ENCODE measurements at regions not wholly inside any gene's neighbourhood (a gene's known extent, or its start where the extent isn't known, plus 50 kb on each side); places are given as distances from the start of the nearest gene placed in this dataset.

GRCh38 chr6:132168961-132169360, 217.8 kb upstream of the CCN2 start:
- Mint-ChIP-seq H3K36me3 (no peaks in the 10 kb centered on the region), H3K27me3 (ENCODE audit: low read depth) (no peaks in the 10 kb centered on the region), H3K4me1 (no peaks in the 10 kb centered on the region), H3K9me3 (peaks cover 15% of the 10 kb centered on the region), H3K4me3 (no peak overlapping the region), H3K27ac (no peak overlapping the region)
- DNase-seq (ENCODE audit: low spot score in 2 of 2, unreplicated experiment in 2 of 2): no peak
- TF ChIP-seq CTCF (IDR thresholded peaks at IDR 0.05; ENCODE audit: unreplicated experiment): no peak

- no peaks in the 10 kb centered on the region for H3K36me3 Mint-ChIP-seq
- H3K4me1 Mint-ChIP-seq: no peaks in the 10 kb centered on the region
- H3K4me3 Mint-ChIP-seq: no peak overlapping the region
- H3K27me3 Mint-ChIP-seq (ENCODE audit: low read depth): peaks cover 1% of the 10 kb centered on the region
- H3K9me3 Mint-ChIP-seq: peaks cover 11% of the 10 kb centered on the region
- H3K27ac Mint-ChIP-seq: no peak overlapping the region
- DNase-seq (ENCODE audit: low spot score in 2 of 2, unreplicated experiment in 2 of 2): no peak
- TF ChIP-seq CTCF (IDR thresholded peaks at IDR 0.05; ENCODE audit: unreplicated experiment): no peak
These were observed 217.0 kb upstream of the CCN2 start for GRCh38 chr6:132167929-132168892.

GRCh38 chr6:132166526-132167051, 215.4 kb upstream of the CCN2 start:
- no peak for DNase-seq (ENCODE audit: low spot score in 2 of 2, unreplicated experiment in 2 of 2)
- TF ChIP-seq CTCF (IDR thresholded peaks at IDR 0.05; ENCODE audit: unreplicated experiment): no peak
- H3K36me3 Mint-ChIP-seq: no peaks in the 10 kb centered on the region
- no peaks in the 10 kb centered on the region for H3K4me1 Mint-ChIP-seq
- H3K4me3 Mint-ChIP-seq: no peak overlapping the region
- peaks cover 1% of the 10 kb centered on the region for H3K27me3 Mint-ChIP-seq (ENCODE audit: low read depth)
- H3K27ac Mint-ChIP-seq: no peak overlapping the region
- peaks cover 11% of the 10 kb centered on the region for H3K9me3 Mint-ChIP-seq

GRCh38 chr6:132165677-132166076, 214.5 kb upstream of the CCN2 start:
- H3K36me3 Mint-ChIP-seq: no peaks in the 10 kb centered on the region
- no peak for TF ChIP-seq CTCF (IDR thresholded peaks at IDR 0.05; ENCODE audit: unreplicated experiment)
- no peak overlapping the region for H3K27ac Mint-ChIP-seq
- peaks cover 11% of the 10 kb centered on the region for H3K9me3 Mint-ChIP-seq
- no peak overlapping the region for H3K4me3 Mint-ChIP-seq
- peaks cover 1% of the 10 kb centered on the region for H3K27me3 Mint-ChIP-seq (ENCODE audit: low read depth)
- H3K4me1 Mint-ChIP-seq: no peaks in the 10 kb centered on the region
- DNase-seq (ENCODE audit: low spot score in 2 of 2, unreplicated experiment in 2 of 2): no peak

GRCh38 chr6:132161283-132161682, 210.1 kb upstream of the CCN2 start:
- H3K36me3 Mint-ChIP-seq: no peaks in the 10 kb centered on the region
- H3K27me3 Mint-ChIP-seq (ENCODE audit: low read depth): peaks cover 1% of the 10 kb centered on the region
- peaks cover 14% of the 10 kb centered on the region for H3K9me3 Mint-ChIP-seq
- no peak for DNase-seq (ENCODE audit: low spot score in 2 of 2, unreplicated experiment in 2 of 2)
- no peak overlapping the region for H3K4me3 Mint-ChIP-seq
- no peak for TF ChIP-seq CTCF (IDR thresholded peaks at IDR 0.05; ENCODE audit: unreplicated experiment)
- H3K27ac Mint-ChIP-seq: no peak overlapping the region
- H3K4me1 Mint-ChIP-seq: no peaks in the 10 kb centered on the region
